ENCODE measurements at regions not wholly inside any gene's neighbourhood (a gene's known extent, or its start where the extent isn't known, plus 50 kb on each side); places are given as distances from the start of the nearest gene placed in this dataset.

DNA sequence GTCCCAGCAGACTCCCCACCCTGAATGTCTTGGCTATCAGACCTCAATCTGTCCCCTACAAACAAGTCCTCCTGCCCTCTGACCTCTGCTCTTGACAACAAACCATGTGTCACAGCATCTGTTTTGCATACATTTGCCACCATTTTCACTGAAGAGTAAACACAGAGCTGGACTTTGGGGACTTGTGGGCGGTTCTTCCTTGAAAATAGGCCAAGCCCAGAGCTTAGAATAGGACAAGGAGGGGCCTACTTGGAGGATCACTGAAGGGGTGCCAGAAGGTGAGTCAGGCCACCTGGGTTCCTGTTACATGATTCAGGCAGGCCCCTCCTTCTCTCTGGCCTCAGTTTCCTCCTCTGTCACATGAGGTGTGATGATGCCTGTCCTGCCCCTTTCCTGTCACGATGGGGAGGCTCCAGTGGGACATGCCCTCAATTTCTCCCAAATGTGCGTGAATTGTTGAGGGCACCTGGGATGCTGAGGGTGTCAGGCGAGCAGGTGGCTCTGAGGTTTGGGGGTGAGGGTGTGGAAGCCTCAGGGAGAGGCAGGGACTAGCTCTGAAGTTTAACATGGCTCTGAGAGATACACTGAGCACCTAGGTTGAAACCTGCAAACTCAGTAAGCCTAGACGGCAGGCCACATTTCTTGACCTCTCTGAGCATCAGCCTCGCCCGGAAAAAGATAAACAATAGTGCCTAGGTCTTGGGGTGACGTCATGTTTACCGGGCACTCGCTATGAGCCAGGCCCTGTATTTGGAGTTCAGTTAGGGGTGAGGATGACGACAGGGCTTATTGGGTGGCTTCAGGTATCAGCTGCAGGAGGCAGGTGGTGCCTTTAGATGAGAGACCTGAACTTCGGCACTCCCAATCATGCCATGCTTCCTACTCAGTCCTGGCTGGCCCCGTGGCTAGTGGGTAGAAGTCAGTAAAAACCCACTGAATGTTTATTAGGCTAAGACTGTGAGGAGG is 107.6 kb upstream of the PITX1 start:
- TF ChIP-seq POLR2AphosphoS5 (IDR thresholded peaks at IDR 0.05) (no peak), POLR2A (IDR thresholded peaks at IDR 0.05) (no peak)
